ENCODE measurements at regions not wholly inside any gene's neighbourhood (a gene's known extent, or its start where the extent isn't known, plus 50 kb on each side); places are given as distances from the start of the nearest gene placed in this dataset.

- H3K4me1 ChIP-seq (ENCODE audit: control insufficient read depth, extremely low read depth, insufficient read depth, low read length), result no peaks in the 10 kb centered on the region
- CTCF ChIA-PET, result no interaction called here
- H3K9me1 ChIP-seq (replicated peaks; ENCODE audit: control insufficient read depth, extremely low read depth, insufficient read depth, low read length), result no peaks in the 10 kb centered on the region
- DNase-seq (ENCODE audit: low read depth, low spot score) (no peak), FAIRE-seq (no peak)
- H3K4me3 ChIP-seq (replicated peaks in 1 of 3; ENCODE audit: insufficient read depth in 1 of 3, low read depth in 1 of 3, low read length in 3 of 3), result no peak overlapping the region
- H2AFZ ChIP-seq (ENCODE audit: low read depth, low read length), result no peak overlapping the region
- no peaks in the 10 kb centered on the region for H3K27me3 ChIP-seq (ENCODE audit: control insufficient read depth in 2 of 2, insufficient read depth in 2 of 2, low read length in 2 of 2)
- dilution Hi-C loops (cut with MboI; ENCODE audit: extremely low pct_ligation_motif_present, low sequenced_read_pairs) (no loop called here), intact Hi-C loops (cut with micrococcal nuclease) (no loop called here)
- no peaks in the 10 kb centered on the region for H3K9me3 ChIP-seq (replicated peaks; ENCODE audit: control insufficient read depth, insufficient read depth, low read length)
- no TSS peak for BruUV-seq (replicated peaks)
- H3K36me3 ChIP-seq (ENCODE audit: control insufficient read depth in 2 of 2, extremely low read depth in 1 of 2, insufficient read depth in 2 of 2, low read length in 2 of 2), result no peaks in the 10 kb centered on the region
- H3K79me2 ChIP-seq (ENCODE audit: control insufficient read depth, insufficient read depth, low read length), result no peaks in the 10 kb centered on the region
- H3K27ac ChIP-seq (ENCODE audit: insufficient read depth, low read depth, low read length), result no peak overlapping the region
- no peaks in the 10 kb centered on the region for H4K20me1 ChIP-seq (replicated peaks; ENCODE audit: control insufficient read depth, extremely low read depth, insufficient read depth, low read length)
- H3K4me2 ChIP-seq (ENCODE audit: insufficient read depth, low read length), result no peak overlapping the region
- TF ChIP-seq EZH2 (IDR thresholded peaks at IDR 0.05; ENCODE audit: borderline replicate concordance, low read depth, low read length, severe bottlenecking) (no peak), MYC (IDR thresholded peaks at IDR 0.05; ENCODE audit: low read depth, low read length) (no peak), CTCF (IDR thresholded peaks at IDR 0.05; ENCODE audit: extremely low read depth in 1 of 2, insufficient read depth in 1 of 2, low read depth in 1 of 2, low read length in 2 of 2) (no peak), GATA2 (IDR thresholded peaks at IDR 0.05; ENCODE audit: insufficient read depth, insufficient read length, low read depth, low read length) (no peak), POLR2A (IDR thresholded peaks at IDR 0.05; ENCODE audit: low read depth, low read length) (no peak), FOS (IDR thresholded peaks at IDR 0.05; ENCODE audit: borderline replicate concordance, insufficient read depth, low read length) (no peak), POLR2AphosphoS5 (IDR thresholded peaks at IDR 0.05; ENCODE audit: insufficient read depth, low read depth, low read length) (no peak), JUN (IDR thresholded peaks at IDR 0.05; ENCODE audit: borderline replicate concordance, insufficient read depth, insufficient read length, low read depth) (no peak)
- TF ChIP-seq, protein P1, sequence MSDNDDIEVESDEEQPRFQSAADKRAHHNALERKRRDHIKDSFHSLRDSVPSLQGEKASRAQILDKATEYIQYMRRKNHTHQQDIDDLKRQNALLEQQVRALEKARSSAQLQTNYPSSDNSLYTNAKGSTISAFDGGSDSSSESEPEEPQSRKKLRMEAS (IDR thresholded peaks at IDR 0.05; ENCODE audit: insufficient read depth, insufficient read length), result no peak
- POLR2A ChIA-PET, result no interaction called here
- no peak overlapping the region for H3K9ac ChIP-seq (replicated peaks; ENCODE audit: extremely low read depth, insufficient read depth, low read length)
These were observed 63.4 kb upstream of the PITX1 start for GRCh38 chr5:135097390-135097789.
